Activated naive CD8-positive, alpha-beta T cell treated with anti-CD3 and anti-CD28 coated beads, Interleukin-2, amount 50 U/mL, for 24 hours (primary cell): ENCODE measurements at regions not wholly inside any gene's neighbourhood (a gene's known extent, or its start where the extent isn't known, plus 50 kb on each side); places are given as distances from the start of the nearest gene placed in this dataset.
A peak's percentile ranks its signal among the peaks of the same experiment; 100 is the strongest.

ENCODE experiments used
- ATAC-seq: fragments of 150-1000 bp; cut with Tn5 transposase; one replicate; pipeline ENCODE4 v1.10.0; 2021
- DNase-seq: peaks from one replicate; pipeline ENCODE4 v3.0.0; 2021
- H3K27ac Mint-ChIP-seq: one replicate; pipeline ENCODE4 v1.8.0; 2021; ENCODE audit warnings: mild to moderate bottlenecking, mixed read lengths
- H3K27me3 Mint-ChIP-seq: one replicate; pipeline ENCODE4 v1.8.0; 2021; ENCODE audit warnings: mixed read lengths
- H3K36me3 Mint-ChIP-seq: one replicate; pipeline ENCODE4 v1.8.0; 2021; ENCODE audit warnings: low read depth, mixed read lengths
- H3K4me1 Mint-ChIP-seq: one replicate; pipeline ENCODE4 v1.8.0; 2021; ENCODE audit warnings: mixed read lengths
- H3K4me3 Mint-ChIP-seq: one replicate; pipeline ENCODE4 v1.8.0; 2021; ENCODE audit warnings: mild to moderate bottlenecking, moderate library complexity, mixed read lengths
- H3K9me3 Mint-ChIP-seq: one replicate; pipeline ENCODE4 v1.8.0; 2021; ENCODE audit warnings: mixed read lengths

- no peak overlapping the region for H3K4me3 Mint-ChIP-seq
- no peak for ATAC-seq
These were observed 81.8 kb upstream of the CNKSR3 start for GRCh38 chr6:154592199-154592860.

DNA sequence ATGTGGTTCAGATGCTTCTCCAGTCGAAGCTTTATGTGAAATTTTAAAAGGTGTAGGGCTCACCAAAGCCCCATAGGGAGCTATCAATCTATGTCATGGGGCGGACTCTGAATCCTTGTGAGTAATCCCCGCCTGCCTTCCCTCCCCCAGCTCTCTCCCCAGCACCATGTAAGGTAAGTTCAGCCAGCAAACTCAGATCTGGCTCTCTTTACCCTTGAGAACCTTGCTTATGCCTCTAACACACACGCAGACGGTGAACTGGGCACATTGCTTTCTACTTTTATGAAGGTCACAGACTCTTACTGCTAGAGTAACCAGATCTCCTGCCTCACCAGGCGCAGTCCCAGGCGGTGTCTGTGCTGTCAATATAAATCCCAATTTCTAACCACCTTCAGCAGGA lies 82.6 kb upstream of the CNKSR3 start:
- no peaks in the 10 kb centered on the region for H3K36me3 Mint-ChIP-seq
- H3K4me3 Mint-ChIP-seq: no peak overlapping the region
- H3K27ac Mint-ChIP-seq: no peak overlapping the region
- DNase-seq: no peak
- ATAC-seq: no peak
- H3K4me1 Mint-ChIP-seq: no peaks in the 10 kb centered on the region
- no peaks in the 10 kb centered on the region for H3K27me3 Mint-ChIP-seq
- no peaks in the 10 kb centered on the region for H3K9me3 Mint-ChIP-seq

More at GRCh38 chr6:154592199-154592860, 81.8 kb upstream of the CNKSR3 start:
- Mint-ChIP-seq H3K4me1 (no peaks in the 10 kb centered on the region), H3K27ac (no peak overlapping the region), H3K27me3 (peaks cover 1% of the 10 kb centered on the region), H3K36me3 (no peaks in the 10 kb centered on the region), H3K9me3 (no peaks in the 10 kb centered on the region)
- DNase-seq: no peak

GRCh38 chr6:154594496-154595198 lies 84.2 kb upstream of the CNKSR3 start:
- Mint-ChIP-seq H3K4me1 (peaks cover 5% of the 10 kb centered on the region), H3K9me3 (no peaks in the 10 kb centered on the region), H3K36me3 (no peaks in the 10 kb centered on the region), H3K4me3 (no peak overlapping the region), H3K27me3 (no peaks in the 10 kb centered on the region), H3K27ac (no peak overlapping the region)
- ATAC-seq: no peak
- DNase-seq: no peak

- Mint-ChIP-seq H3K27me3 (no peaks in the 10 kb centered on the region), H3K4me1 (peaks cover 5% of the 10 kb centered on the region), H3K4me3 (no peak overlapping the region), H3K36me3 (no peaks in the 10 kb centered on the region), H3K9me3 (no peaks in the 10 kb centered on the region), H3K27ac (no peak overlapping the region)
- no peak for ATAC-seq
- DNase-seq: no peak
These were observed 85.1 kb upstream of the CNKSR3 start for GRCh38 chr6:154595538-154595937.

GRCh38 chr6:154596009-154596408 lies 85.5 kb upstream of the CNKSR3 start:
- no peaks in the 10 kb centered on the region for H3K36me3 Mint-ChIP-seq
- no peaks in the 10 kb centered on the region for H3K27me3 Mint-ChIP-seq
- H3K27ac Mint-ChIP-seq: no peak overlapping the region
- peaks cover 5% of the 10 kb centered on the region for H3K4me1 Mint-ChIP-seq
- H3K4me3 Mint-ChIP-seq: no peak overlapping the region
- ATAC-seq (no peak), DNase-seq (no peak)
- no peaks in the 10 kb centered on the region for H3K9me3 Mint-ChIP-seq

- ATAC-seq (no peak), DNase-seq (no peak)
- no peaks in the 10 kb centered on the region for H3K36me3 Mint-ChIP-seq
- H3K9me3 Mint-ChIP-seq: no peaks in the 10 kb centered on the region
- H3K27ac Mint-ChIP-seq: no peak overlapping the region
- H3K4me3 Mint-ChIP-seq: no peak overlapping the region
- H3K4me1 Mint-ChIP-seq: peaks cover 5% of the 10 kb centered on the region
- no peaks in the 10 kb centered on the region for H3K27me3 Mint-ChIP-seq
These were observed 86.2 kb upstream of the CNKSR3 start for GRCh38 chr6:154596701-154597100.

GRCh38 chr6:154598399-154598798 lies 87.9 kb upstream of the CNKSR3 start:
- H3K27ac Mint-ChIP-seq: no peak overlapping the region
- H3K4me1 Mint-ChIP-seq: peaks cover 5% of the 10 kb centered on the region
- DNase-seq: no peak
- H3K9me3 Mint-ChIP-seq: no peaks in the 10 kb centered on the region
- ATAC-seq: no peak
- no peak overlapping the region for H3K4me3 Mint-ChIP-seq
- no peaks in the 10 kb centered on the region for H3K36me3 Mint-ChIP-seq
- H3K27me3 Mint-ChIP-seq: no peaks in the 10 kb centered on the region

- H3K4me1 Mint-ChIP-seq: peaks cover 38% of the 10 kb centered on the region
- H3K27me3 Mint-ChIP-seq: no peaks in the 10 kb centered on the region
- no peaks in the 10 kb centered on the region for H3K9me3 Mint-ChIP-seq
- H3K36me3 Mint-ChIP-seq: no peaks in the 10 kb centered on the region
- ATAC-seq: no peak
- H3K27ac Mint-ChIP-seq: no peak overlapping the region
- DNase-seq: no peak
- no peak overlapping the region for H3K4me3 Mint-ChIP-seq
These were observed 91.8 kb upstream of the CNKSR3 start for GRCh38 chr6:154602296-154602695.

DNA sequence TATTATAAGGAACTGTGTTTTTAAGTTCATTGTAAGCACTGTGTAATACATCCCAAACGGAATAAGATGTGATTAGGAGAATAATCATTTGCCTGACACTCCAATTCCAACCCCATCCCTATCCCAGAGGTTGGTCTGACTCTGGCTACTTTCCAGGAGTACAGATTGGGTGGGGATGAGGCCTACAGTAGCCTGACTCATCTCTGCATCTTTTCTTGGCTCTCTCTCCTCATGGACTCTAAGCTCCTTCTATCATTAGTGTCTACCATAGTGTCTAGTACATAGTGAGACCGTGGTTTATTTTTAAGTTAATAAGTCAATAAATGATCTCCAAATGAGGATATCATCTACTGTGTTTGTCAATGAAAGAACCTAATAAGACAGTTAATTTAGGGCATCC lies 92.2 kb upstream of the CNKSR3 start:
- Mint-ChIP-seq H3K27ac (no peak overlapping the region), H3K9me3 (no peaks in the 10 kb centered on the region), H3K4me1 (peaks cover 42% of the 10 kb centered on the region), H3K4me3 (no peak overlapping the region), H3K36me3 (no peaks in the 10 kb centered on the region), H3K27me3 (no peaks in the 10 kb centered on the region)
- ATAC-seq (no peak), DNase-seq (no peak)

DNA sequence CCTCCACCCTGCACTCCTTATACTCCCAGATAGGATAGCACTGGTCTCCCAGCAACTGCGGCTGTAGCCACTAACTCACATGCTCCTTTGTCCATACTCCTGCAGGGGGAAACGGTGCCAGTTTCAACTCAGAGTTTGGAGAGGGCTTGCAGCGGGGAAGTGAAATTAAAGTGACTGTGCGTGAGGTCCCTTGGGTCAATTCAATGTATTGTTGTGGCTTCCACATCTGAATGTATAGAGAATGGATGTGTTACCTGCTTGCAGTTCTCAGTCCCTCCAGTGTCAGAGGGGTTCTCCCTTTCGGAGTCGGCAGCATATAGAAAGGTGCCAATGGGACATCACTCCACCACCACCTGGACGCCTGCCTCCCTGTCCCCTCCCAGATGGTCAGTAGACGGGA lies 93.6 kb upstream of the CNKSR3 start:
- no peak for DNase-seq
- H3K36me3 Mint-ChIP-seq: no peaks in the 10 kb centered on the region

GRCh38 chr6:154605178-154605881 lies 94.8 kb upstream of the CNKSR3 start:
- Mint-ChIP-seq H3K27ac (peak overlapping the region; percentile 90), H3K4me1 (peaks cover 52% of the 10 kb centered on the region), H3K27me3 (peaks cover 2% of the 10 kb centered on the region), H3K9me3 (no peaks in the 10 kb centered on the region), H3K36me3 (peaks cover 2% of the 10 kb centered on the region), H3K4me3 (peak overlapping the region; percentile 40)
- ATAC-seq (peak; percentile 54), DNase-seq (peak; percentile 29)

More for the DNA sequence above, 93.6 kb upstream of the CNKSR3 start:
- H3K4me3 Mint-ChIP-seq: no peak overlapping the region
- no peak overlapping the region for H3K27ac Mint-ChIP-seq
- H3K27me3 Mint-ChIP-seq: no peaks in the 10 kb centered on the region
- H3K4me1 Mint-ChIP-seq: peaks cover 52% of the 10 kb centered on the region
- ATAC-seq: no peak
- no peaks in the 10 kb centered on the region for H3K9me3 Mint-ChIP-seq

GRCh38 chr6:154605882-154606370 lies 95.4 kb upstream of the CNKSR3 start:
- Mint-ChIP-seq H3K27ac (peak overlapping the region; percentile 90), H3K4me1 (peaks cover 57% of the 10 kb centered on the region), H3K27me3 (peaks cover 3% of the 10 kb centered on the region), H3K4me3 (peak overlapping the region; percentile 40), H3K36me3 (peaks cover 3% of the 10 kb centered on the region), H3K9me3 (no peaks in the 10 kb centered on the region)
- ATAC-seq (no peak), DNase-seq (no peak)

DNA sequence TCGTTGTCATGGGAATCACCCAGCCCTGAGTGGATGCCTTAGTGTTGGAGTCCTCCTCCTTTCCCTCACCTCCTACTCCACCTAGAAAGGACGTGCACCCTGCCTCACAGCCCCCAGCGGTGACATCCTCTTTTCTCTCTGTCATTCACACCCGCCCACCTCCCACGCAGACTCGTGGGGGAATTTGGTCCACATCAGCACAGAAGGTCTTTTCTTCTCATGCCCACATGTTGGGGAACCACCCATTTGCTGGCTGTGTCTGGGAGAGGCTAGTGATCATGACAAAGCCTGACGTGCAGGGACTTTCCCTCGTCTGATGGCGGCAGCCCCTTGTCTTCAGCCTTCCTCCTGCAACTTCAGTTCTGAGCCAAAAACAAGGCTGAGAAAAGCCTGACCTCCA lies 96.0 kb upstream of the CNKSR3 start:
- H3K27me3 Mint-ChIP-seq: peaks cover 3% of the 10 kb centered on the region
- ATAC-seq (peak; percentile 92), DNase-seq (peak; percentile 90)
- peaks cover 63% of the 10 kb centered on the region for H3K4me1 Mint-ChIP-seq
- no peaks in the 10 kb centered on the region for H3K9me3 Mint-ChIP-seq
- peak overlapping the region; percentile 90 for H3K27ac Mint-ChIP-seq
- H3K36me3 Mint-ChIP-seq: peaks cover 3% of the 10 kb centered on the region
- peak overlapping the region; percentile 40 for H3K4me3 Mint-ChIP-seq

DNA sequence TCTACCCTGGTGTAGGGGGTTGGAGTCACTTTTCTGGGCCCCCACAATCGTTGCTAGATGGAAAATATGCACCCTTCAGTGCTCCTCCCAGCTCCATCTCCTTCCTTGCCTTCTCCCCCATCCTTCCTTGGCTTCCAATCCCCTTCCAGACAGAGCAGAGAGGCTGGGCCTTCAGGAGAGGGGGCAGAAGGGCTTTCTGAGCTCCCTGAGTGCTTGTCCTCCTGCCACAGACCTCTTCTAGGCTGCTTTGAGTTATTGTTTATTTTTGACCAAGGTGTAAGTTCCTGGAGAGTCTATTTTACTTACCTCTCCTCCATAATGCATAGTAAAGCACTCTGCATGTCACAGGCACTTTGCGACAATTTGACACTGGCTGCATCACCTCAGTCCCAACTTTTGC lies 96.4 kb upstream of the CNKSR3 start:
- peak overlapping the region; percentile 90 for H3K27ac Mint-ChIP-seq
- H3K9me3 Mint-ChIP-seq: no peaks in the 10 kb centered on the region
- peaks cover 3% of the 10 kb centered on the region for H3K27me3 Mint-ChIP-seq
- H3K4me3 Mint-ChIP-seq: peak overlapping the region; percentile 40
- DNase-seq: no peak
- H3K4me1 Mint-ChIP-seq: peaks cover 65% of the 10 kb centered on the region
- peaks cover 3% of the 10 kb centered on the region for H3K36me3 Mint-ChIP-seq
- no peak for ATAC-seq

DNA sequence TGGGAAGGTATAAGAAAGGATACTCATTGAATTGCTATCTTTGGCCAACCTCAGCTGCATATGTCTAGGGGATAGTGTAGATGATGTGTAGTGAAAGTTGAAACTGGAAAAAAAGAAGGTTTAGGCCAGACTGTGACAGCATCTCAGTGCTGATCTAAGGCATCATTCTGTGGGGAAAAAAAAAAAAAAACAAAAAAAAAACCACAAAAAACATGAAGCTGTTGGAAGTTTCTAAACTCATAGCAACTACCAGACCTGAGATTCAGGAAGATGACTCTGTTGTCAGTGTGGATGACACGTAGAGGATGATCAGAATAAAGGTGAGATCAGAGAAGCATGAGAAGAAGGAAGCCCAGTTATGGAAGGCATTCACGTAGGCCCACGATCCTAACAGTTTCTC lies 100.8 kb upstream of the CNKSR3 start:
- Mint-ChIP-seq H3K27ac (peak overlapping the region; percentile 52), H3K36me3 (peaks cover 3% of the 10 kb centered on the region), H3K9me3 (no peaks in the 10 kb centered on the region), H3K4me1 (peaks cover 58% of the 10 kb centered on the region), H3K4me3 (no peak overlapping the region), H3K27me3 (peaks cover 3% of the 10 kb centered on the region)
- ATAC-seq (peak; percentile 46), DNase-seq (no peak)
